Body of pancreas (tissue), 4 donors: ENCODE measurements at regions not wholly inside any gene's neighbourhood (a gene's known extent, or its start where the extent isn't known, plus 50 kb on each side); places are given as distances from the start of the nearest gene placed in this dataset.

Experiments used
- CTCF ChIP-seq, 7 experiments: fragments of 450-650 bp in 4 of 7; fragments of 200-600 bp in 3 of 7; sonication (generic) in 3 of 7; IDR thresholded peaks; one replicate each; pipeline ENCODE4 v1.5.1; 2016 to 2019; ENCODE audit warnings: antibody characterized with exemption in 7 of 7
- POLR2A ChIP-seq, 3 donors: fragments of 450-650 bp; IDR thresholded peaks; one replicate each; pipeline ENCODE4 v1.6.1; 2016; ENCODE audit warnings: antibody characterized with exemption in 3 of 3, mild to moderate bottlenecking in 2 of 3

GRCh38 chr1:216881695-216882094 lies 158.5 kb upstream of the ESRRG start:
- TF ChIP-seq POLR2A (IDR thresholded peaks at IDR 0.05) (no peak), CTCF (IDR thresholded peaks at IDR 0.05) (no peak)
